GM12864 (cell line): ENCODE measurements at regions not wholly inside any gene's neighbourhood (a gene's known extent, or its start where the extent isn't known, plus 50 kb on each side); places are given as distances from the start of the nearest gene placed in this dataset.

Experiments used
- DNase-seq: peaks from one replicate; pipeline ENCODE4 v3.0.0-alpha.2; 2011; ENCODE audit warnings: low read depth
- H3K4me3 ChIP-seq: 2 replicates; pipeline ENCODE4 v1.5.1; 2011; ENCODE audit warnings: mild to moderate bottlenecking, low read depth, low read length, control low read depth
- CTCF ChIP-seq: IDR thresholded peaks from 2 replicates; pipeline ENCODE4 v1.5.1; 2011; ENCODE audit warnings: low read depth, mild to moderate bottlenecking, moderate library complexity, low read length, control low read depth, inconsistent platforms; ENCODE audit errors: missing control alignments

DNA sequence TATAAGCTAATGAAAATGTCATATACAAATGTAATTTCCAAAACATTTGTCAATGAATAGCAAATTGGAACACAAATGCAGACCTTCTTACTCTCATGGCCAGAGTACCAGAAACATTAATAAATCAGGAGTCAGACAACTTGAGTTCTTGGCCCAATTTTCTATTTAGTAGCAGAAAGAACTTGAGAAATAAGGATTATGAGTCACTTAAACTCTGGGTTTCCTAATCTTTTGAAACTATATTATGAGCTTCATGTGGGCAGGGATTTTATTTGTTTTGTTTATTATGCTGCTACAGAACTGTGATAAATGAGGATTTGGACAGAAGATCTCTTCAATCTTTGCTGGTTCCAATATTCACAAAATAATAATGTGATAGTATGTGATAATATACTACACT is 686.7 kb downstream of the NR4A2 start:
- no peak for TF ChIP-seq CTCF

DNA sequence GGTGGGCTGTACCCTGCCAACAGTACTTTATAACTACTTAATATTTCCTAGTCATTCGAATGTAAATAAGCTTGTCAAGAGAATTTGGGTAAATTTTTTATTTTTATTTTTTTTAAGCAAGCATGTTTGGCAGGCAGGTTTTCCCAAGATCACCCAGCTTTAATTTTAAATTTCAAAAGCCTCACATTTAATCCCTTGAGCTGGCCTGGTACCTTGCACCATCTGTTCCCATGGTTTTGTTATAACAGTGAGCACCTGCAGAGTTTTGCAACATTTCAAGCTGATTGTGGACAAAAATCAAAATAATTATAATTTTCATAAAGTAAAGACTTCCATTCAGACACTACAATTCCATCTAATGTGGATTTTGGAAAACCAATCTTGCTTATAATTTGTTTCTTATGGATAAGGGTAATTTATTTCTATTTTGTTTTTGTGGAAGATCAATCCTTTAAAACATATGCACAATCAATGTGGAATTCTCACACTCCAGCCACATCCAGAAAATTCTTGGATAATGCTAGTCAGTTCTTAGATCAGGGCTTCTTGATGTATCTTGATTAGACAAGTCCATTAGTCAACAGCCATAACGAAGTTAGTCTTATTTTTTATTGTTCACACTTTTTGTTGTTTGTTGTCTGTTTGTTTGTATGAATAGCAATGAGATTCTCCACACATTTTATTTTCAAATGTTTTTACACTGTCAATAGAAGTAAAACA is 689.3 kb downstream of the NR4A2 start:
- no peak for TF ChIP-seq CTCF
- no peak for DNase-seq
- no peak overlapping the region for H3K4me3 ChIP-seq

More for the DNA sequence above, 686.7 kb downstream of the NR4A2 start:
- no peak for DNase-seq
- H3K4me3 ChIP-seq = no peak overlapping the region

GRCh38 chr2:155633887-155634570 is 698.5 kb downstream of the NR4A2 start:
- DNase-seq = no peak
- no peak for TF ChIP-seq CTCF

GRCh38 chr2:155633060-155633839 is 699.3 kb downstream of the NR4A2 start:
- no peak for DNase-seq

More at GRCh38 chr2:155633887-155634570, 698.5 kb downstream of the NR4A2 start:
- no peak overlapping the region for H3K4me3 ChIP-seq

DNA sequence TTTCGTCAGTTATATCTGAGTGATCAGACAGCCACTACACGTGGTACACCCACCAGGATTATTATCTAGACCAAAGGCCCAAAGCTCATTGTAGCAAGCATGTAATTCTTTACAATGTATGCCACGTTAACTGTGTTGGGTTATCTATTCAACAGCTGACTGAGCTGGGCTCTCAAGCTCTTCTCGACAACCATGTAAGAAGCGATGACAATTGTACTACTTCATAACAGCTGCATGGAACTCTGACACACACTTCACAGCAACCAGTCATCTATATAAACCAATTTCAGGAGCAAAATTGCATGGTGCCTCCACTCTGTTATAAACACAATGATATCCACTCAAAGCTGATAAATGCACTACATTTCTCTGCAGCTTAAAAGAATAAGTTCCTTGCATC is 701.8 kb downstream of the NR4A2 start:
- TF ChIP-seq CTCF = no peak
- H3K4me3 ChIP-seq = no peak overlapping the region
- no peak for DNase-seq

More at GRCh38 chr2:155633060-155633839, 699.3 kb downstream of the NR4A2 start:
- no peak for TF ChIP-seq CTCF
- no peak overlapping the region for H3K4me3 ChIP-seq

DNA sequence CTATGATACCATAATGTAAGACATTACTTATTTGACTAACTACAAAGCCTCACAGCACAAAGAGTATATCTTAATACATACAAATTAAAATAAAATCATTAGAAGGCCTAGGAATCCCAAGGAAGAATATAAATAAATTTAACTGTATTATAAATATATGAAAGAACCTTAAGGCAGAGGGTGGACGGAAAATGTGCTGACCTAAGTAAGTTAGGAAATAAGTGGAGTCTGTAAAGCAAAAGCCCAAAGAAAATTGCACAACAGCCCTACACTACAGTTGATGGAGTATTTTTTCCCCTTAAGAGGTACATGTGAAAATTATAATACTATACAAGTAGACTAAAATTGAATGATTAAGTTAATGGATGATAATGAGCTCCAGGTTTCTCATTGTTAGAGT is 710.1 kb downstream of the NR4A2 start:
- TF ChIP-seq CTCF = no peak
- no peak for DNase-seq

More for the DNA sequence above, 710.1 kb downstream of the NR4A2 start:
- H3K4me3 ChIP-seq = no peak overlapping the region
